MG63 (cell line): ENCODE measurements at regions not wholly inside any gene's neighbourhood (a gene's known extent, or its start where the extent isn't known, plus 50 kb on each side); places are given as distances from the start of the nearest gene placed in this dataset.
"Not testable (repeated sequence)": the region's sequence is repeated elsewhere in the genome, so short reads cannot be mapped to it uniquely, and the experiment has no call there.

Source experiments
- DNase-seq: peaks from one replicate; pipeline ENCODE4 v3.0.0-alpha.2; 2020
- H3K27me3 ChIP-seq: fragments of 250-450 bp; sonication (Bioruptor Pico); 2 replicates; pipeline ENCODE4 v1.5.1; 2020; ENCODE audit warnings: mild to moderate bottlenecking, moderate library complexity
- H3K36me3 ChIP-seq: fragments of 250-450 bp; sonication (Bioruptor Pico); 2 replicates; pipeline ENCODE4 v1.5.1; 2020; ENCODE audit warnings: mild to moderate bottlenecking, moderate library complexity
- H3K4me3 ChIP-seq: fragments of 250-450 bp; sonication (Bioruptor Pico); 2 replicates; pipeline ENCODE4 v1.5.1; 2020; ENCODE audit warnings: mild to moderate bottlenecking, moderate library complexity
- H3K9me3 ChIP-seq: fragments of 250-450 bp; sonication (Bioruptor Pico); 2 replicates; pipeline ENCODE4 v1.5.1; 2020; ENCODE audit warnings: mild to moderate bottlenecking, moderate library complexity

- Histone ChIP-seq H3K4me3 (no peak overlapping the region), H3K27me3 (no peaks in the 10 kb centered on the region), H3K9me3 (no peaks in the 10 kb centered on the region), H3K36me3 (no peaks in the 10 kb centered on the region)
- no peak for DNase-seq
Observed at GRCh38 chr3:170814822-170815221, 55.2 kb downstream of the RPL22L1 start.

- Histone ChIP-seq H3K27me3 (no peaks in the 10 kb centered on the region), H3K4me3 (no peak overlapping the region), H3K36me3 (no peaks in the 10 kb centered on the region), H3K9me3 (no peaks in the 10 kb centered on the region)
- DNase-seq, result no peak
Observed at GRCh38 chr3:170813266-170813665, 56.7 kb downstream of the RPL22L1 start.

DNA sequence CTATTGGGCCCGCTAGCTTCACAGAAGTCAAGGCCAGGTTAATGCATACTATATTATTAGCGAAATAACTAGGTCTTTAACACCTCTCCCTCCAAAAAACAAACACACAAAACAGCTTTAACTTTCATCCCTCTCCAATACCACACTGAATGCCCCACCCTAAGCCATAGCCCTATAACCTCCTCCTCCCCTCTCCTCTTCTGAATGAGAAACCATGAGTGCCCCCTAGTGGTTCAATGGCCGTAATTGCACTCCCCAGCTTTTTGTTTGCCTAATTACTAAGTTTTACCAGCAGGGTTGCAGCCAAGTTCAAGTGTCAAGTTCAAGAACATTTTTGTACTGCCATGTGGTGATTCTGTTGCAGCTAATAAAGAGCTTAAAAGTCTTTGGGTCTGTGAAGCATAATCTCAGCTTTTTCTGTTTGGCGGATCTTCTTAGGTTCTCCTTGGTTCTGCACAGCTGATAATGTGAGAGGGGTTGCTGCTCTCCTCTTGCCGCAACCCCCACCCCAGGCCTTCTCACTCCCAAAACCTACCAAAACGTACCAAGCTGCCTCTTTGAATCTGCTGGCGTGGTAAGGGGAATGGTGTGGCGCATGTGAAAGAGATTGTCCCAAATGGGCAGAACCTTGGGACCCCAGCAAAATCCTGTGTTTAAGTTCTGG is 57.9 kb downstream of the RPL22L1 start:
- no peak overlapping the region for H3K4me3 ChIP-seq

GRCh38 chr3:170811515-170811914 is 58.5 kb downstream of the RPL22L1 start:
- peak; percentile 28 for DNase-seq

More for the DNA sequence above, 57.9 kb downstream of the RPL22L1 start:
- Histone ChIP-seq H3K9me3 (no peaks in the 10 kb centered on the region), H3K36me3 (no peaks in the 10 kb centered on the region), H3K27me3 (no peaks in the 10 kb centered on the region)
- DNase-seq, result peak; percentile 67

DNA sequence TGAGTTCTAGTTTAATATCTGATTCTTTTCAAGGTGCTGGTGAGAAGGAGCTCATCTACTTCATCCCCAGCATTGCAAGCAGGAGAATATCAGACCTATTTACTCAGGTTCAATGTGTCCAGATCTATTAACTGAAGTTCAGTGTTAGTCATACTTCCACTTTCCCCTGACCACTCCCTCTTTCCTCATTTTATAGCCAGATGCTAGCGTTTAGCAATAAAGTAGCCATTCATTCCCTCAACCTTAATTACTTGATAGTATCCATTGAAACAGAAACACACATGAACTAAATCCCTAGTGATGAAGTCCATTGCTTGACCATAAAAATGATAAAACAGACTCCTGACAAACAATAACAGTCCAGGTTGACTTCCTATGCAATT is 60.0 kb downstream of the RPL22L1 start:
- DNase-seq, result no peak
- H3K9me3 ChIP-seq, result no peaks in the 10 kb centered on the region; the same call in 1 of the 2 replicates
- H3K27me3 ChIP-seq, result no peaks in the 10 kb centered on the region
- no peaks in the 10 kb centered on the region for H3K36me3 ChIP-seq
- H3K4me3 ChIP-seq, result no peak overlapping the region

More at GRCh38 chr3:170811515-170811914, 58.5 kb downstream of the RPL22L1 start:
- no peaks in the 10 kb centered on the region for H3K27me3 ChIP-seq
- no peaks in the 10 kb centered on the region for H3K36me3 ChIP-seq
- H3K9me3 ChIP-seq, result no peaks in the 10 kb centered on the region
- H3K4me3 ChIP-seq, result no peak overlapping the region

GRCh38 chr3:170809007-170809974 is 60.7 kb downstream of the RPL22L1 start:
- no peaks in the 10 kb centered on the region; the same call in 1 of the 2 replicates for H3K9me3 ChIP-seq
- H3K4me3 ChIP-seq, result no peak overlapping the region
- H3K36me3 ChIP-seq, result no peaks in the 10 kb centered on the region
- H3K27me3 ChIP-seq, result no peaks in the 10 kb centered on the region
- DNase-seq, result peak; percentile 67

DNA sequence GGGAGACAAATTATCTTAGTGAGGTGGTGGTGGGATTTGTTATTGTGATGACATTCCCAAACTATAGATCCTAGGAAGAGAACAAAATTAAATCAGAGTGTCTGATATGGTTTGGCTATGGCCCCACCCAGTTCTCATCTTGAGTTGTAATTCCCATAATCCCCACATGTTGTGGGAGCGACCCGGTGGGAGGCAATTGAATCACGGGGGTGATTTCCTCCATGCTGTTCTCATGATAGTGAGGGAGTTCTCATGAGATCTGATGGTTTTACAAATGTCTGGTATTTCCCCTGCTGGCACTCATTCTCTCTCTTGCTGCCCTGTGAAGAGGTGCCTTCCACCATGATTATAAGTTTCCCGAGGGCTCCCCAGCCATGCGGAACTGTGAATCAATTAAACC is 62.0 kb downstream of the RPL22L1 start:
- Histone ChIP-seq H3K9me3 (no peaks in the 10 kb centered on the region; the same call in 1 of the 2 replicates), H3K36me3 (no peaks in the 10 kb centered on the region), H3K4me3 (no peak overlapping the region), H3K27me3 (no peaks in the 10 kb centered on the region)
- no peak for DNase-seq

GRCh38 chr3:170806676-170807075 is 63.3 kb downstream of the RPL22L1 start:
- H3K36me3 ChIP-seq, result no peaks in the 10 kb centered on the region
- DNase-seq, result no peak
- no peaks in the 10 kb centered on the region; the same call in 1 of the 2 replicates for H3K9me3 ChIP-seq
- no peak overlapping the region for H3K4me3 ChIP-seq
- H3K27me3 ChIP-seq, result no peaks in the 10 kb centered on the region

DNA sequence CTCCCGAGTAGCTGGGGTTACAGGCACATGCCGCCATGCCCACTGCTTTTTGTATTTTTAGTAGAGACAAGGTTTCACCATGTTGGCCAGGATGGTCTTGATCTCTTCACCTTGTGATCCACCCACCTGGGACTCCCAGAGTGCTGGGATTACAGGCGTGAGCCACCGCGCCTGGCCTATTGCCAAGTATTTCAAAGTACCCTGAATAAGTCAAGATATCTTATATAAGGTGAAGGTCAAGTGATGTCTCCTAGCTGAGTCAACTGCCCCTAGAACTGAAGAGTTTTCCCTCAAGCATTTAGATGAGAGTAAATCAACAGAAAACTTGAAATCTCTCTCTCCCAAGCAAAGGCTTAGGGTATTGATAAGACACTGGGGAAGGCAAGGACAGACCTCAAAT is 63.9 kb downstream of the RPL22L1 start:
- no peak overlapping the region for H3K4me3 ChIP-seq
- DNase-seq, result no peak
- H3K36me3 ChIP-seq, result no peaks in the 10 kb centered on the region
- no peaks in the 10 kb centered on the region; the same call in 1 of the 2 replicates for H3K9me3 ChIP-seq
- H3K27me3 ChIP-seq, result no peaks in the 10 kb centered on the region

- not testable (repeated sequence) for DNase-seq, H3K4me3 ChIP-seq, H3K9me3 ChIP-seq, H3K36me3 ChIP-seq, H3K27me3 ChIP-seq
Observed at GRCh38 chr3:170805296-170805695, 64.7 kb downstream of the RPL22L1 start.

DNA sequence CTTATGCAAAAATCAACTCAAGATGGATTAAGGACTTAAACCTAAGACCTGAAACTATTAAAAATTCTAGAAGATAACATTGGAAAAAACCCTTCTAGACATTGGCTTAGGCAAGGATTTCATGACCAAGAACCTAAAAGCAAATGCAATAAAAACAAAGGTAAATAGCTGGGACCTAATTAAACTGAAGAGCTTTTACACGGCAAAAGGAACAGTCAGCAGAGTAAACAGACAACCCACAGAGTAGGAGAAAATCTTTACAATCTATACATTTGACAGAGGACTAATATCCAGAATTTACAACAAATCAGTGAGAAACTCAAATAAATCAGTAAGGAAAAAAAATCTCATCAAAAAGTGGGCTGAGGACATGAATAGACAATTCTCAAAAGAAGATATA is 65.4 kb downstream of the RPL22L1 start:
- DNase-seq, H3K9me3 ChIP-seq, H3K36me3 ChIP-seq, H3K4me3 ChIP-seq, H3K27me3 ChIP-seq: not testable (repeated sequence)

GRCh38 chr3:170804078-170804477 is 65.9 kb downstream of the RPL22L1 start:
- H3K9me3 ChIP-seq, result peaks cover 1% of the 10 kb centered on the region
- no peaks in the 10 kb centered on the region for H3K36me3 ChIP-seq
- H3K27me3 ChIP-seq, result no peaks in the 10 kb centered on the region
- H3K4me3 ChIP-seq, result no peak overlapping the region
- DNase-seq, result no peak

GRCh38 chr3:170802164-170803151 is 67.5 kb downstream of the RPL22L1 start:
- Histone ChIP-seq H3K4me3 (no peak overlapping the region), H3K36me3 (no peaks in the 10 kb centered on the region)
- peak; percentile 79 for DNase-seq

DNA sequence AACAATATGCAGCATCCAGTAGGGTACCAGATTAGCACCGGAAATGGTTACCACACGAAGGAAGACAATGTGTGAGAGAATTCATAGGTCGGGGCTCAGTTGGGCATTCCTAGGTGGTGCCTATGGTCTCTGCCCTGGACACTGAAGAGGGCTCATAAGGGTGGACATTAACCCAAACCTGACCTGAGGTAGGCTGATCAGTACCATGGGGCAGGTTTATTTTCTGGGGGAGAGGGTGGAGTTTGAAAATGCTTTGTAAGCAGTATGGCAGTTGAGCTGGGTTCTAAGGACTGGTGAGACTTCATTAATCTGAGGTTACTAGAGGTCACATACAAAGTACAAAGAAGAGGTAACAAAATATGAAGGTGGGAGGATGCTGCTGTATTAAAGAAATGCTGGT is 68.4 kb downstream of the RPL22L1 start:
- Histone ChIP-seq H3K9me3 (peaks cover 6% of the 10 kb centered on the region), H3K4me3 (no peak overlapping the region), H3K36me3 (no peaks in the 10 kb centered on the region), H3K27me3 (no peaks in the 10 kb centered on the region)
- no peak for DNase-seq

More at GRCh38 chr3:170802164-170803151, 67.5 kb downstream of the RPL22L1 start:
- H3K9me3 ChIP-seq, result peaks cover 6% of the 10 kb centered on the region
- H3K27me3 ChIP-seq, result no peaks in the 10 kb centered on the region

GRCh38 chr3:170800275-170800674 is 69.7 kb downstream of the RPL22L1 start:
- DNase-seq, H3K27me3 ChIP-seq, H3K4me3 ChIP-seq, H3K36me3 ChIP-seq, H3K9me3 ChIP-seq: not testable (repeated sequence)

DNA sequence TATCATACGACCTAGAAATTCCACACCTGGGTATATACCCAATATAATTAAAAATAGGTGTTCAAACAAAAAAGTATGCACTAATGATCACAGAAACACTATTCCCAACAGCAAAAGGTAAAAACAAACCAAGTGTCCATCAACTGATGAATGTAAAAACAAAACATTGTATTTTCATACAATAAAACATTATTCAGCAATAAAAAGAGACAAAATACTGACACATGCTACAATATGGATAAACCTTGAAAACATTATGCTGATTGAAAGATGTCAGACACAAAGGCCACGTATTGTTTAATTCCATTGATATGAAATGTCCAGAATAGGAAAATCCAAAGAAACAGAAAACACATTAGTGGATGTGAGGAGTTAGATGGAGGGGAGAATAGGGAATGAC is 71.0 kb downstream of the RPL22L1 start:
- no peaks in the 10 kb centered on the region for H3K36me3 ChIP-seq
- H3K27me3 ChIP-seq, result no peaks in the 10 kb centered on the region
- DNase-seq, result no peak
- no peak overlapping the region for H3K4me3 ChIP-seq
- H3K9me3 ChIP-seq, result peaks cover 6% of the 10 kb centered on the region
